Liver (tissue), 3 donors: ENCODE measurements at regions not wholly inside any gene's neighbourhood (a gene's known extent, or its start where the extent isn't known, plus 50 kb on each side); places are given as distances from the start of the nearest gene placed in this dataset.

ENCODE experiments used
- CTCF ChIP-seq: fragments of 150-350 bp; IDR thresholded peaks from 2 replicates; pipeline ENCODE4 v1.5.1; 2017; ENCODE audit warnings: improper control_type of control experiment, low read depth, low read length; ENCODE audit not compliant: missing input control
- FOXA1 ChIP-seq: IDR thresholded peaks from 2 replicates; pipeline ENCODE4 v1.6.1; 2016; ENCODE audit warnings: antibody characterized with exemption
- GABPA ChIP-seq, 2 donors: IDR thresholded peaks in 1 of 2; conservative IDR thresholded peaks in 1 of 2; 2 replicates each; pipeline ENCODE4 v1.6.1; 2016; ENCODE audit warnings: antibody characterized with exemption in 2 of 2, mild to moderate bottlenecking in 1 of 2, moderate library complexity in 1 of 2
- HNF4G ChIP-seq: IDR thresholded peaks from 2 replicates; pipeline ENCODE4 v1.6.1; 2016; ENCODE audit warnings: antibody characterized with exemption
- JUND ChIP-seq, 2 donors: IDR thresholded peaks; 2 replicates each; pipeline ENCODE4 v1.6.1; 2016; ENCODE audit warnings: antibody characterized with exemption in 2 of 2
- RXRA ChIP-seq, 2 donors: IDR thresholded peaks; 2 replicates each; pipeline ENCODE4 v1.6.1; 2017 to 2018; ENCODE audit warnings: antibody characterized with exemption in 2 of 2, mild to moderate bottlenecking in 1 of 2
- SP1 ChIP-seq: IDR thresholded peaks from 2 replicates; pipeline ENCODE4 v1.6.1; 2018; ENCODE audit warnings: antibody characterized with exemption, mild to moderate bottlenecking
- TAF1 ChIP-seq: conservative IDR thresholded peaks from 2 replicates; pipeline ENCODE4 v1.6.1; 2016; ENCODE audit warnings: antibody characterized with exemption, mild to moderate bottlenecking
- YY1 ChIP-seq: IDR thresholded peaks from 2 replicates; pipeline ENCODE4 v1.6.1; 2016; ENCODE audit warnings: antibody characterized with exemption, mild to moderate bottlenecking
- ZBTB33 ChIP-seq: IDR thresholded peaks from 2 replicates; pipeline ENCODE4 v1.6.1; 2016; ENCODE audit warnings: antibody characterized with exemption
- TF ChIP-seq, protein P1 (sequence below): IDR thresholded peaks from 2 replicates; pipeline ENCODE4 v1.6.1; 2016; ENCODE audit warnings: antibody characterized with exemption
- TF ChIP-seq, protein P2 (sequence below): IDR thresholded peaks from 2 replicates; pipeline ENCODE4 v1.6.1; 2016; ENCODE audit warnings: antibody characterized with exemption, mild to moderate bottlenecking
- donor health status: healthy.
- donor health status: healthy.

DNA sequence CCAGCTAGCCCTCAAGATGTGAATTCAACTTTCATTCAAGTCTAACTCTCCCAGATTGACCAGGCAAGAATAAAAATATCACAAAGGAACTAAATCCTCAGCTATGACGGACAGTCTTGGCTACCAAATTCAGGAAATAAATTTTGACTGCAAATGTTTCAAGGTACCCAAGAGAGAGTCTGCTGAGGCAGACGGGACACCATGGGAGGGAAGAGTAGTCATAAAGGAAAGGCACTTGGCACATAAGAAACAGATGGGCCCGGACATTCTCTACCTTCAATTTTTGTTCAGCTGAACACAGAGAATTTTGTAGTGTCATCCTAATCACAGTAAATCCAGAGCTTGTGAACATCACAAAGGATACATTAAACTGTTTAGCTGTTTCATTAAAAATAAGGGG lies 390.0 kb downstream of the DTWD2 start:
- no peak for TF ChIP-seq CTCF
- no peak for TF ChIP-seq GABPA (IDR thresholded peaks at IDR 0.05 in 1 of 2, conservative IDR thresholded peaks at IDR 0.05 in 1 of 2)
- TF ChIP-seq FOXA1: no peak
- TF ChIP-seq RXRA (IDR thresholded peaks at IDR 0.05): no peak
- TF ChIP-seq, protein P1, sequence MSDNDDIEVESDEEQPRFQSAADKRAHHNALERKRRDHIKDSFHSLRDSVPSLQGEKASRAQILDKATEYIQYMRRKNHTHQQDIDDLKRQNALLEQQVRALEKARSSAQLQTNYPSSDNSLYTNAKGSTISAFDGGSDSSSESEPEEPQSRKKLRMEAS: no peak
- no peak for TF ChIP-seq ZBTB33
- TF ChIP-seq SP1: no peak
- TF ChIP-seq YY1: no peak
- no peak for TF ChIP-seq HNF4G
- TF ChIP-seq, protein P2, sequence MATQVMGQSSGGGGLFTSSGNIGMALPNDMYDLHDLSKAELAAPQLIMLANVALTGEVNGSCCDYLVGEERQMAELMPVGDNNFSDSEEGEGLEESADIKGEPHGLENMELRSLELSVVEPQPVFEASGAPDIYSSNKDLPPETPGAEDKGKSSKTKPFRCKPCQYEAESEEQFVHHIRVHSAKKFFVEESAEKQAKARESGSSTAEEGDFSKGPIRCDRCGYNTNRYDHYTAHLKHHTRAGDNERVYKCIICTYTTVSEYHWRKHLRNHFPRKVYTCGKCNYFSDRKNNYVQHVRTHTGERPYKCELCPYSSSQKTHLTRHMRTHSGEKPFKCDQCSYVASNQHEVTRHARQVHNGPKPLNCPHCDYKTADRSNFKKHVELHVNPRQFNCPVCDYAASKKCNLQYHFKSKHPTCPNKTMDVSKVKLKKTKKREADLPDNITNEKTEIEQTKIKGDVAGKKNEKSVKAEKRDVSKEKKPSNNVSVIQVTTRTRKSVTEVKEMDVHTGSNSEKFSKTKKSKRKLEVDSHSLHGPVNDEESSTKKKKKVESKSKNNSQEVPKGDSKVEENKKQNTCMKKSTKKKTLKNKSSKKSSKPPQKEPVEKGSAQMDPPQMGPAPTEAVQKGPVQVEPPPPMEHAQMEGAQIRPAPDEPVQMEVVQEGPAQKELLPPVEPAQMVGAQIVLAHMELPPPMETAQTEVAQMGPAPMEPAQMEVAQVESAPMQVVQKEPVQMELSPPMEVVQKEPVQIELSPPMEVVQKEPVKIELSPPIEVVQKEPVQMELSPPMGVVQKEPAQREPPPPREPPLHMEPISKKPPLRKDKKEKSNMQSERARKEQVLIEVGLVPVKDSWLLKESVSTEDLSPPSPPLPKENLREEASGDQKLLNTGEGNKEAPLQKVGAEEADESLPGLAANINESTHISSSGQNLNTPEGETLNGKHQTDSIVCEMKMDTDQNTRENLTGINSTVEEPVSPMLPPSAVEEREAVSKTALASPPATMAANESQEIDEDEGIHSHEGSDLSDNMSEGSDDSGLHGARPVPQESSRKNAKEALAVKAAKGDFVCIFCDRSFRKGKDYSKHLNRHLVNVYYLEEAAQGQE: no peak
- TF ChIP-seq JUND (IDR thresholded peaks at IDR 0.05): no peak
- no peak for TF ChIP-seq TAF1
